IMR-90 (cell line): ENCODE measurements at regions not wholly inside any gene's neighbourhood (a gene's known extent, or its start where the extent isn't known, plus 50 kb on each side); places are given as distances from the start of the nearest gene placed in this dataset.

Experiments used
- ATAC-seq: fragments of 200-7000 bp; cut with Tn5 transposase; 2 replicates; pipeline ENCODE4 v1.9.1; 2020; ENCODE audit warnings: low read depth, mild to moderate bottlenecking, moderate library complexity
- BruUV-seq: library from RNA; stranded (reverse); fragments of 400-500 nt; replicated peaks from 2 replicates; lab custom pipeline; 2021; lab: Mats Ljungman, UMichigan
- CTCF ChIA-PET: fragments of 300-600 bp; formaldehyde crosslinking; extraction: SDS; loops from one replicate; lab custom pipeline; 2021; ENCODE audit warnings: antibody characterized with exemption; lab: Yijun Ruan, JAX
- POLR2A ChIA-PET: fragments of 300-600 bp; sonication (Branson Sonifier 250); formaldehyde crosslinking; loops from one replicate; lab custom pipeline; 2022; ENCODE audit warnings: antibody characterized with exemption; ENCODE audit not compliant: unreplicated experiment; lab: Charles Lee
- DNase-seq: peaks from one replicate; pipeline ENCODE4 v3.0.0; 2013
- H2AFZ ChIP-seq: replicated peaks from 2 replicates; pipeline ENCODE3; 2013; ENCODE audit warnings: low read length, mild to moderate bottlenecking; ENCODE audit not compliant: poor library complexity
- H2AK5ac ChIP-seq: 2 replicates; pipeline ENCODE4 v1.6.1; 2013; ENCODE audit warnings: low read depth, low read length, inconsistent platforms
- H2AK9ac ChIP-seq: replicated peaks from 2 replicates; pipeline ENCODE3; 2013; ENCODE audit warnings: mild to moderate bottlenecking, low read depth, low read length, moderate library complexity; ENCODE audit not compliant: poor library complexity
- H2BK120ac ChIP-seq: 2 replicates; pipeline ENCODE4 v1.6.1; 2013; ENCODE audit warnings: low read depth, low read length, inconsistent platforms
- H2BK15ac ChIP-seq: 3 replicates; pipeline ENCODE4 v1.6.1; 2013; ENCODE audit warnings: low read depth, low read length, inconsistent platforms
- H2BK20ac ChIP-seq: 2 replicates; pipeline ENCODE4 v1.6.1; 2013; ENCODE audit warnings: low read depth, mild to moderate bottlenecking, inconsistent platforms, low read length, moderate library complexity
- H2BK5ac ChIP-seq: 2 replicates; pipeline ENCODE4 v1.6.1; 2013; ENCODE audit warnings: mild to moderate bottlenecking, low read depth, low read length, inconsistent platforms; ENCODE audit not compliant: poor library complexity, severe bottlenecking
- H3K14ac ChIP-seq: replicated peaks from 2 replicates; pipeline ENCODE4 v1.6.1; 2013; ENCODE audit warnings: low read depth, low read length, inconsistent platforms
- H3K18ac ChIP-seq: 2 replicates; pipeline ENCODE4 v1.6.1; 2013; ENCODE audit warnings: low read depth, low read length, control low read depth
- H3K23ac ChIP-seq: 2 replicates; pipeline ENCODE4 v1.6.1; 2013; ENCODE audit warnings: low read depth, low read length, inconsistent platforms
- H3K27ac ChIP-seq: 2 replicates; pipeline ENCODE4 v1.5.1; 2013; ENCODE audit warnings: mild to moderate bottlenecking, control low read depth, low read length; ENCODE audit not compliant: insufficient read depth
- H3K27me3 ChIP-seq: 2 replicates; pipeline ENCODE4 v1.6.1; 2013; ENCODE audit warnings: low read length; ENCODE audit not compliant: control insufficient read depth, insufficient read depth
- H3K36me3 ChIP-seq: 2 replicates; pipeline ENCODE4 v1.6.1; 2013; ENCODE audit warnings: low read length, mixed read lengths; ENCODE audit not compliant: control insufficient read depth, insufficient read depth
- H3K4ac ChIP-seq: 2 replicates; pipeline ENCODE4 v1.6.1; 2013; ENCODE audit warnings: low read depth, low read length, inconsistent platforms
- H3K4me1 ChIP-seq: 2 replicates; pipeline ENCODE4 v1.6.1; 2013; ENCODE audit warnings: low read length, mixed read lengths; ENCODE audit not compliant: control insufficient read depth, insufficient read depth
- H3K4me2 ChIP-seq: 2 replicates; pipeline ENCODE4 v1.6.1; 2013; ENCODE audit warnings: low read depth, mild to moderate bottlenecking, control low read depth, low read length, moderate library complexity
- H3K4me3 ChIP-seq: 2 replicates; pipeline ENCODE4 v1.5.1; 2013; ENCODE audit warnings: low read depth, mild to moderate bottlenecking, control low read depth, low read length, moderate library complexity; ENCODE audit not compliant: insufficient read depth
- H3K56ac ChIP-seq: 2 replicates; pipeline ENCODE4 v1.6.1; 2013; ENCODE audit warnings: low read length, inconsistent platforms; ENCODE audit not compliant: insufficient read depth; ENCODE audit errors: extremely low read depth
- H3K79me1 ChIP-seq, 2 experiments: 2 replicates each; pipeline ENCODE4 v1.6.1; 2013; ENCODE audit warnings: low read length in 2 of 2, inconsistent platforms in 1 of 2, low read depth in 1 of 2
- H3K9ac ChIP-seq: 2 replicates; pipeline ENCODE4 v1.6.1; 2013; ENCODE audit warnings: low read depth, low read length, control low read depth
- H3K9me1 ChIP-seq: 2 replicates; pipeline ENCODE4 v1.6.1; 2013; ENCODE audit warnings: low read length, inconsistent platforms; ENCODE audit not compliant: insufficient read depth
- H3K9me3 ChIP-seq: 2 replicates; pipeline ENCODE4 v1.6.1; 2013; ENCODE audit warnings: low read length; ENCODE audit not compliant: control insufficient read depth, insufficient read depth
- H4K20me1 ChIP-seq: 2 replicates; pipeline ENCODE4 v1.6.1; 2013; ENCODE audit warnings: low read length, inconsistent platforms; ENCODE audit not compliant: insufficient read depth
- H4K5ac ChIP-seq: 2 replicates; pipeline ENCODE4 v1.6.1; 2013; ENCODE audit warnings: mild to moderate bottlenecking, low read depth, low read length, control low read depth
- H4K8ac ChIP-seq, 2 experiments: 2 replicates each; pipeline ENCODE4 v1.6.1; 2013; ENCODE audit warnings: low read depth in 2 of 2, low read length in 2 of 2, control low read depth in 1 of 2, inconsistent platforms in 1 of 2
- H4K91ac ChIP-seq: 2 replicates; pipeline ENCODE4 v1.6.1; 2013; ENCODE audit warnings: low read depth, low read length, inconsistent platforms; ENCODE audit not compliant: insufficient read depth
- BHLHE40 ChIP-seq: fragments of 150-350 bp; IDR thresholded peaks from 2 replicates; pipeline ENCODE4 v1.6.1; 2016; ENCODE audit warnings: mild to moderate bottlenecking, low read depth, low read length
- CEBPB ChIP-seq: IDR thresholded peaks from 2 replicates; pipeline ENCODE4 v1.6.1; 2012; ENCODE audit warnings: low read depth, low read length, improper control_type of control experiment
- CHD1 ChIP-seq: IDR thresholded peaks from 2 replicates; pipeline ENCODE4 v1.6.1; 2012; ENCODE audit warnings: low read depth, low read length, improper control_type of control experiment
- CTCF ChIP-seq: conservative IDR thresholded peaks from 2 replicates; pipeline ENCODE4 v1.5.1; 2012; ENCODE audit warnings: mild to moderate bottlenecking, low read depth, low read length, improper control_type of control experiment
- ELK1 ChIP-seq: fragments of 150-350 bp; IDR thresholded peaks from 2 replicates; pipeline ENCODE4 v1.6.1; 2016; ENCODE audit warnings: low read depth, mild to moderate bottlenecking, low read length, moderate library complexity, borderline replicate concordance
- FOS ChIP-seq: fragments of 150-350 bp; IDR thresholded peaks from 2 replicates; pipeline ENCODE4 v1.6.1; 2016; ENCODE audit warnings: low read depth, low read length
- MAFK ChIP-seq: IDR thresholded peaks from 2 replicates; pipeline ENCODE4 v1.6.1; 2012; ENCODE audit warnings: low read depth, low read length, improper control_type of control experiment
- MAZ ChIP-seq: IDR thresholded peaks from 2 replicates; pipeline ENCODE4 v1.6.1; 2012; ENCODE audit warnings: low read depth, mild to moderate bottlenecking, low read length, improper control_type of control experiment, moderate library complexity, borderline replicate concordance
- MXI1 ChIP-seq: IDR thresholded peaks from 2 replicates; pipeline ENCODE4 v1.6.1; 2012; ENCODE audit warnings: low read depth, mild to moderate bottlenecking, low read length, moderate library complexity, borderline replicate concordance
- NFE2L2 ChIP-seq: fragments of 150-350 bp; IDR thresholded peaks from 2 replicates; pipeline ENCODE4 v1.6.1; 2016; ENCODE audit warnings: low read depth, mild to moderate bottlenecking, low read length
- POLR2A ChIP-seq: IDR thresholded peaks from 2 replicates; pipeline ENCODE4 v1.6.1; 2012; ENCODE audit warnings: mild to moderate bottlenecking, low read depth, low read length
- RAD21 ChIP-seq: IDR thresholded peaks from 2 replicates; pipeline ENCODE4 v1.6.1; 2012; ENCODE audit warnings: low read length, improper control_type of control experiment
- RCOR1 ChIP-seq: IDR thresholded peaks from 2 replicates; pipeline ENCODE4 v1.6.1; 2012; ENCODE audit warnings: mild to moderate bottlenecking, low read length, improper control_type of control experiment; ENCODE audit not compliant: insufficient replicate concordance
- RFX5 ChIP-seq: IDR thresholded peaks from 2 replicates; pipeline ENCODE4 v1.8.0; 2012; ENCODE audit warnings: low read depth, mild to moderate bottlenecking, low read length, moderate library complexity
- SMC3 ChIP-seq: fragments of 150-350 bp; IDR thresholded peaks from 2 replicates; pipeline ENCODE4 v1.6.1; 2016; ENCODE audit warnings: low read depth, mild to moderate bottlenecking, antibody characterized with exemption, low read length, moderate library complexity
- USF2 ChIP-seq: fragments of 150-350 bp; IDR thresholded peaks from 2 replicates; pipeline ENCODE4 v1.6.1; 2017; ENCODE audit warnings: mild to moderate bottlenecking, antibody characterized with exemption, low read length, low read depth
- WGBS, 2 experiments: methylation state at CpG; one replicate each; pipeline versions ENCODE4 v1.1.5 to v1.1.7; 2013; ENCODE audit warnings: missing lambda C conversion rate in 2 of 2; ENCODE audit not compliant: insufficient read length in 1 of 2; ENCODE audit errors: extremely low coverage in 2 of 2; 5-methylcytosine and 5-hydroxymethylcytosine counted together
- dilution Hi-C: fragments of 300-500 bp; cut with HindIII; formaldehyde crosslinking; loops from one replicate; pipeline ENCODE4 v1.14.3; 2018; ENCODE audit warnings: low sequenced_read_pairs; ENCODE audit not compliant: unreplicated experiment
- in situ Hi-C: fragments of 300-500 bp; cut with MboI; formaldehyde crosslinking; loops from 3 replicates; pipeline ENCODE4 v1.14.3; 2019; ENCODE audit warnings: low sequenced_read_pairs, inconsistent platforms, mixed read lengths
- intact Hi-C: fragments of 100-400 bp; cut with micrococcal nuclease; formaldehyde crosslinking; loops from 2 replicates; pipeline ENCODE4 v1.10.0; 2022

GRCh38 chr3:188993181-188993580 is 178.6 kb upstream of the TPRG1 start:
- H3K4me2 ChIP-seq = no peak overlapping the region
- H3K23ac ChIP-seq = no peak overlapping the region
- H3K4me3 ChIP-seq = no peak overlapping the region
- H3K9me1 ChIP-seq = no peaks in the 10 kb centered on the region
- H3K9me3 ChIP-seq = no peaks in the 10 kb centered on the region; the same call in 1 of the 2 replicates
- no peaks in the 10 kb centered on the region for H3K36me3 ChIP-seq
- TF ChIP-seq MAZ (no peak), BHLHE40 (no peak), USF2 (no peak), ELK1 (no peak), RAD21 (no peak), NFE2L2 (no peak), CEBPB (no peak), RFX5 (no peak), FOS (no peak), CTCF (no peak), POLR2A (no peak), MXI1 (no peak), SMC3 (no peak), CHD1 (no peak), RCOR1 (no peak), MAFK (no peak)
- no peak overlapping the region for H4K5ac ChIP-seq
- DNase-seq = no peak
- BruUV-seq = no TSS peak
- H4K91ac ChIP-seq = no peak overlapping the region
- H3K18ac ChIP-seq = no peak overlapping the region
- H3K27ac ChIP-seq = no peak overlapping the region
- ChIA-PET POLR2A (no interaction called here), CTCF (no interaction called here)
- H3K9ac ChIP-seq = no peak overlapping the region
- in situ Hi-C loops = no loop called here
- H2BK5ac ChIP-seq = no peak overlapping the region
- no peaks in the 10 kb centered on the region for H3K27me3 ChIP-seq
- intact Hi-C loops = no loop called here
- H3K14ac ChIP-seq = no peak overlapping the region
- ATAC-seq = no peak
- H4K8ac ChIP-seq = no peak overlapping the region
- no peak overlapping the region for H3K56ac ChIP-seq
- no peak overlapping the region for H2BK15ac ChIP-seq
- H3K4me1 ChIP-seq = no peaks in the 10 kb centered on the region
- no peak overlapping the region for H2AK9ac ChIP-seq
- no peaks in the 10 kb centered on the region for H4K20me1 ChIP-seq
- H3K4ac ChIP-seq = no peak overlapping the region
- H2BK120ac ChIP-seq = no peak overlapping the region
- no peaks in the 10 kb centered on the region for H3K79me1 ChIP-seq
- H2BK20ac ChIP-seq = no peak overlapping the region
- H2AFZ ChIP-seq = no peak overlapping the region
- WGBS, 2 experiments = no CpG with 5 or more reads among the region's 4 CpGs
- no peak overlapping the region for H2AK5ac ChIP-seq
- dilution Hi-C loops = no loop called here
